ENCODE measurements at regions not wholly inside any gene's neighbourhood (a gene's known extent, or its start where the extent isn't known, plus 50 kb on each side); places are given as distances from the start of the nearest gene placed in this dataset.

GRCh38 chr15:37536967-37537605 lies 397.4 kb upstream of the TMCO5A start:
- Histone ChIP-seq H3K9me3 (ENCODE audit: control insufficient read depth in 1 of 2, low read length in 2 of 2) (no peaks in the 10 kb centered on the region), H3K4me3 (ENCODE audit: low read depth in 1 of 2, low read length in 2 of 2) (no peak overlapping the region), H3K27me3 (ENCODE audit: control insufficient read depth in 1 of 2, insufficient read depth in 2 of 2, low read length in 2 of 2) (no peaks in the 10 kb centered on the region), H3K9ac (ENCODE audit: low read depth in 1 of 2, low read length in 2 of 2) (no peak overlapping the region), H3K36me3 (ENCODE audit: control insufficient read depth in 1 of 2, insufficient read depth in 2 of 2, low read length in 2 of 2) (no peaks in the 10 kb centered on the region), H3K27ac (ENCODE audit: low read depth, low read length) (no peak overlapping the region), H3K4me1 (ENCODE audit: control insufficient read depth in 1 of 2, insufficient read depth in 2 of 2, low read length in 2 of 2) (no peaks in the 10 kb centered on the region)

GRCh38 chr15:37537802-37538201 lies 396.6 kb upstream of the TMCO5A start:
- H3K4me1 ChIP-seq (ENCODE audit: control insufficient read depth in 1 of 2, insufficient read depth in 2 of 2, low read length in 2 of 2), result no peaks in the 10 kb centered on the region
- H3K27ac ChIP-seq (ENCODE audit: low read depth, low read length), result no peak overlapping the region
- no peak overlapping the region for H3K9ac ChIP-seq (ENCODE audit: low read depth in 1 of 2, low read length in 2 of 2)
- no peaks in the 10 kb centered on the region for H3K36me3 ChIP-seq (ENCODE audit: control insufficient read depth in 1 of 2, insufficient read depth in 2 of 2, low read length in 2 of 2)
- no peaks in the 10 kb centered on the region for H3K9me3 ChIP-seq (ENCODE audit: control insufficient read depth in 1 of 2, low read length in 2 of 2)
- no peak overlapping the region for H3K4me3 ChIP-seq (ENCODE audit: low read depth in 1 of 2, low read length in 2 of 2)
- no peaks in the 10 kb centered on the region for H3K27me3 ChIP-seq (ENCODE audit: control insufficient read depth in 1 of 2, insufficient read depth in 2 of 2, low read length in 2 of 2)

GRCh38 chr15:37548116-37548515 lies 386.3 kb upstream of the TMCO5A start:
- Histone ChIP-seq H3K9ac (ENCODE audit: low read depth in 1 of 2, low read length in 2 of 2) (no peak overlapping the region), H3K36me3 (ENCODE audit: control insufficient read depth in 1 of 2, insufficient read depth in 2 of 2, low read length in 2 of 2) (no peaks in the 10 kb centered on the region), H3K4me3 (ENCODE audit: low read depth in 1 of 2, low read length in 2 of 2) (no peak overlapping the region), H3K27me3 (ENCODE audit: control insufficient read depth in 1 of 2, insufficient read depth in 2 of 2, low read length in 2 of 2) (no peaks in the 10 kb centered on the region), H3K9me3 (ENCODE audit: control insufficient read depth in 1 of 2, low read length in 2 of 2) (peaks cover 0 to 4% of the 10 kb centered on the region in 2 donors), H3K27ac (ENCODE audit: low read depth, low read length) (no peak overlapping the region), H3K4me1 (ENCODE audit: control insufficient read depth in 1 of 2, insufficient read depth in 2 of 2, low read length in 2 of 2) (no peaks in the 10 kb centered on the region)

GRCh38 chr15:37550360-37551024 lies 383.9 kb upstream of the TMCO5A start:
- H3K27ac ChIP-seq (ENCODE audit: low read depth, low read length), result no peak overlapping the region
- no peaks in the 10 kb centered on the region for H3K27me3 ChIP-seq (ENCODE audit: control insufficient read depth in 1 of 2, insufficient read depth in 2 of 2, low read length in 2 of 2)
- H3K36me3 ChIP-seq (ENCODE audit: control insufficient read depth in 1 of 2, insufficient read depth in 2 of 2, low read length in 2 of 2), result no peaks in the 10 kb centered on the region
- no peaks in the 10 kb centered on the region for H3K4me1 ChIP-seq (ENCODE audit: control insufficient read depth in 1 of 2, insufficient read depth in 2 of 2, low read length in 2 of 2)
- no peak overlapping the region for H3K9ac ChIP-seq (ENCODE audit: low read depth in 1 of 2, low read length in 2 of 2)
- H3K4me3 ChIP-seq (ENCODE audit: low read depth in 1 of 2, low read length in 2 of 2), result no peak overlapping the region
- peaks cover 0 to 4% of the 10 kb centered on the region in 2 donors for H3K9me3 ChIP-seq (ENCODE audit: control insufficient read depth in 1 of 2, low read length in 2 of 2)

- Histone ChIP-seq H3K4me1 (ENCODE audit: control insufficient read depth in 1 of 2, insufficient read depth in 2 of 2, low read length in 2 of 2) (no peaks in the 10 kb centered on the region), H3K27ac (ENCODE audit: low read depth, low read length) (no peak overlapping the region), H3K4me3 (ENCODE audit: low read depth in 1 of 2, low read length in 2 of 2) (no peak overlapping the region), H3K36me3 (ENCODE audit: control insufficient read depth in 1 of 2, insufficient read depth in 2 of 2, low read length in 2 of 2) (no peaks in the 10 kb centered on the region), H3K9me3 (ENCODE audit: control insufficient read depth in 1 of 2, low read length in 2 of 2) (no peaks in the 10 kb centered on the region), H3K27me3 (ENCODE audit: control insufficient read depth in 1 of 2, insufficient read depth in 2 of 2, low read length in 2 of 2) (no peaks in the 10 kb centered on the region), H3K9ac (ENCODE audit: low read depth in 1 of 2, low read length in 2 of 2) (no peak overlapping the region)
Measured at GRCh38 chr15:37572401-37572800, 362.0 kb upstream of the TMCO5A start.

GRCh38 chr15:37574985-37575384 lies 359.5 kb upstream of the TMCO5A start:
- Histone ChIP-seq H3K27ac (ENCODE audit: low read depth, low read length) (no peak overlapping the region), H3K9ac (ENCODE audit: low read depth in 1 of 2, low read length in 2 of 2) (no peak overlapping the region)

GRCh38 chr15:37576952-37577351 lies 357.5 kb upstream of the TMCO5A start:
- H3K4me3 ChIP-seq (ENCODE audit: low read depth in 1 of 2, low read length in 2 of 2), result no peak overlapping the region
- H3K9me3 ChIP-seq (ENCODE audit: control insufficient read depth in 1 of 2, low read length in 2 of 2), result no peaks in the 10 kb centered on the region
- no peaks in the 10 kb centered on the region for H3K27me3 ChIP-seq (ENCODE audit: control insufficient read depth in 1 of 2, insufficient read depth in 2 of 2, low read length in 2 of 2)
- H3K9ac ChIP-seq (ENCODE audit: low read depth in 1 of 2, low read length in 2 of 2), result no peak overlapping the region
- H3K4me1 ChIP-seq (ENCODE audit: control insufficient read depth in 1 of 2, insufficient read depth in 2 of 2, low read length in 2 of 2), result no peaks in the 10 kb centered on the region
- H3K27ac ChIP-seq (ENCODE audit: low read depth, low read length), result no peak overlapping the region
- no peaks in the 10 kb centered on the region for H3K36me3 ChIP-seq (ENCODE audit: control insufficient read depth in 1 of 2, insufficient read depth in 2 of 2, low read length in 2 of 2)

More at GRCh38 chr15:37574985-37575384, 359.5 kb upstream of the TMCO5A start:
- Histone ChIP-seq H3K36me3 (ENCODE audit: control insufficient read depth in 1 of 2, insufficient read depth in 2 of 2, low read length in 2 of 2) (no peaks in the 10 kb centered on the region), H3K9me3 (ENCODE audit: control insufficient read depth in 1 of 2, low read length in 2 of 2) (no peaks in the 10 kb centered on the region), H3K27me3 (ENCODE audit: control insufficient read depth in 1 of 2, insufficient read depth in 2 of 2, low read length in 2 of 2) (no peaks in the 10 kb centered on the region), H3K4me3 (ENCODE audit: low read depth in 1 of 2, low read length in 2 of 2) (no peak overlapping the region), H3K4me1 (ENCODE audit: control insufficient read depth in 1 of 2, insufficient read depth in 2 of 2, low read length in 2 of 2) (no peaks in the 10 kb centered on the region)

- H3K36me3 ChIP-seq (ENCODE audit: control insufficient read depth in 1 of 2, insufficient read depth in 2 of 2, low read length in 2 of 2), result no peaks in the 10 kb centered on the region
- no peak overlapping the region for H3K27ac ChIP-seq (ENCODE audit: low read depth, low read length)
- H3K4me1 ChIP-seq (ENCODE audit: control insufficient read depth in 1 of 2, insufficient read depth in 2 of 2, low read length in 2 of 2), result no peaks in the 10 kb centered on the region
- H3K4me3 ChIP-seq (ENCODE audit: low read depth in 1 of 2, low read length in 2 of 2), result no peak overlapping the region
- peaks cover 7 to 8% of the 10 kb centered on the region in 2 donors for H3K9me3 ChIP-seq (ENCODE audit: control insufficient read depth in 1 of 2, low read length in 2 of 2)
- H3K9ac ChIP-seq (ENCODE audit: low read depth in 1 of 2, low read length in 2 of 2), result no peak overlapping the region
- H3K27me3 ChIP-seq (ENCODE audit: control insufficient read depth in 1 of 2, insufficient read depth in 2 of 2, low read length in 2 of 2), result no peaks in the 10 kb centered on the region
Measured at GRCh38 chr15:37581866-37582532, 352.4 kb upstream of the TMCO5A start.

GRCh38 chr15:37582852-37583251 lies 351.6 kb upstream of the TMCO5A start:
- no peaks in the 10 kb centered on the region for H3K27me3 ChIP-seq (ENCODE audit: control insufficient read depth in 1 of 2, insufficient read depth in 2 of 2, low read length in 2 of 2)
- H3K9me3 ChIP-seq (ENCODE audit: control insufficient read depth in 1 of 2, low read length in 2 of 2), result peaks cover 7 to 8% of the 10 kb centered on the region in 2 donors
- H3K4me1 ChIP-seq (ENCODE audit: control insufficient read depth in 1 of 2, insufficient read depth in 2 of 2, low read length in 2 of 2), result no peaks in the 10 kb centered on the region
- no peaks in the 10 kb centered on the region for H3K36me3 ChIP-seq (ENCODE audit: control insufficient read depth in 1 of 2, insufficient read depth in 2 of 2, low read length in 2 of 2)
- no peak overlapping the region for H3K9ac ChIP-seq (ENCODE audit: low read depth in 1 of 2, low read length in 2 of 2)
- no peak overlapping the region for H3K4me3 ChIP-seq (ENCODE audit: low read depth in 1 of 2, low read length in 2 of 2)
- H3K27ac ChIP-seq (ENCODE audit: low read depth, low read length), result no peak overlapping the region

GRCh38 chr15:37586011-37586583 lies 348.3 kb upstream of the TMCO5A start:
- Histone ChIP-seq H3K9me3 (ENCODE audit: control insufficient read depth in 1 of 2, low read length in 2 of 2) (peaks cover 7 to 8% of the 10 kb centered on the region in 2 donors), H3K27me3 (ENCODE audit: control insufficient read depth in 1 of 2, insufficient read depth in 2 of 2, low read length in 2 of 2) (no peaks in the 10 kb centered on the region), H3K36me3 (ENCODE audit: control insufficient read depth in 1 of 2, insufficient read depth in 2 of 2, low read length in 2 of 2) (no peaks in the 10 kb centered on the region), H3K4me1 (ENCODE audit: control insufficient read depth in 1 of 2, insufficient read depth in 2 of 2, low read length in 2 of 2) (no peaks in the 10 kb centered on the region), H3K9ac (ENCODE audit: low read depth in 1 of 2, low read length in 2 of 2) (no peak overlapping the region), H3K27ac (ENCODE audit: low read depth, low read length) (no peak overlapping the region), H3K4me3 (ENCODE audit: low read depth in 1 of 2, low read length in 2 of 2) (no peak overlapping the region)

Measured in duodenal mucosa (tissue), 2 donors.